IPS-15b (cell line): ENCODE measurements at regions not wholly inside any gene's neighbourhood (a gene's known extent, or its start where the extent isn't known, plus 50 kb on each side); places are given as distances from the start of the nearest gene placed in this dataset.

Source experiments
- H3K27me3 ChIP-seq: one replicate; pipeline ENCODE4 v1.6.1; 2013; ENCODE audit warnings: low read length; ENCODE audit not compliant: control insufficient read depth, insufficient read depth
- H3K36me3 ChIP-seq: one replicate; pipeline ENCODE4 v1.6.1; 2013; ENCODE audit warnings: low read length; ENCODE audit not compliant: control insufficient read depth, insufficient read depth
- H3K4me1 ChIP-seq: one replicate; pipeline ENCODE4 v1.6.1; 2013; ENCODE audit warnings: mild to moderate bottlenecking, low read length; ENCODE audit not compliant: control insufficient read depth, insufficient read depth
- H3K4me3 ChIP-seq: one replicate; pipeline ENCODE4 v1.5.1; 2013; ENCODE audit warnings: low read depth, low read length
- H3K9ac ChIP-seq: one replicate; pipeline ENCODE4 v1.6.1; 2013; ENCODE audit warnings: low read depth, mild to moderate bottlenecking, low read length
- H3K9me3 ChIP-seq: one replicate; pipeline ENCODE4 v1.6.1; 2013; ENCODE audit warnings: mild to moderate bottlenecking, low read length; ENCODE audit not compliant: control insufficient read depth, insufficient read depth

DNA sequence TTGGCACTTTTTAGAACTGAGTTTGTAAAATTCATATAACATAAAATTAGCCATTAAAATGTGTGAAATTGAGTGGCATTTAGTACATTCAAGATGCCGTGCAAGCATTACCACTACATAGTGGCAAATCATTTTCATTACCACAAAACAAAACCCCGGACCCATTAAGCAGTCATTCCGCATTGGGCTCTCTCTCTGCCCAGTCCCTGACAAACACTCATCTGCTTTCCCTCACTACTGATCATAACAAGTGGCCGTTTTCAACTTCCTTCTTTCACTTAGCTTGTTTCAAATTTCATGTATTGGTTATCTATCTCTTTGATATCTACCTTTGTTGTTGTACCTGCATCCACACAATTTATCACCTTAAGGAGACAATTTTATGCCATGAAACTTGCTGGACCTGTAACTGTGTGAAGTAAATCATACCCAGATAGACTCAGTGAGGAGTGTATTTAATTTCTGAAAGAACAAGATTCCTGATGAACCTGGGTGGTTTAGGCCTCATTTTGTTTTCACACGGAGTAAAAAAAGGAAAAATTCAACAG lies 202.1 kb downstream of the OR13H1 start:
- Histone ChIP-seq H3K27me3 (no peaks in the 10 kb centered on the region), H3K4me1 (peaks cover 4% of the 10 kb centered on the region), H3K4me3 (no peak overlapping the region), H3K9me3 (no peaks in the 10 kb centered on the region), H3K36me3 (peaks cover 44% of the 10 kb centered on the region), H3K9ac (no peak overlapping the region)

DNA sequence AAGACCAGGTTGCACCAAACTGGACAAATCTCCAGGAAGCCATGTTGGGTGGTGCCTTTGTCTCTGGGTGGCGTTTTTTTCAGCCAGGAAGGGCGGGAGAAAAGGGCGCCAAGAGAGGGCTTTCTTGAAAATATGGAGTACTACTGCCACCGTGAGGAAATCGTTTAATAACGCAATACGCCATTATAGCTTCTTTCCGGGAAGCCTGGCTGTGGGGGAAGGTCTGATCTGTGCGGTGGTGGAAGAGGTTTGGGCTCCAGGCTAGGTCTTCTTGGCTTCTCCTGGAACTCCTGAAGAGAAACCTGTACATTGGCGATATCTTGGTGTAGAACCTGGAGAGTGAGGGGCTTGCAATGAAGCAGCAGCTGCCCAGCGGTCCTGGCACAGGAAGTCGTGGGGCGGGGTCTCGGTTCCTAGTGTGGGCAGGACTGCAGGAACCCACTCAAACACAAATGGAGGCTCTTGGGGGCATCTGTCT lies 202.7 kb downstream of the OR13H1 start:
- Histone ChIP-seq H3K4me1 (peaks cover 4% of the 10 kb centered on the region), H3K4me3 (no peak overlapping the region), H3K36me3 (peaks cover 43% of the 10 kb centered on the region), H3K9ac (no peak overlapping the region), H3K9me3 (no peaks in the 10 kb centered on the region), H3K27me3 (no peaks in the 10 kb centered on the region)

- no peaks in the 10 kb centered on the region for H3K27me3 ChIP-seq
- no peaks in the 10 kb centered on the region for H3K9me3 ChIP-seq
- peaks cover 4% of the 10 kb centered on the region for H3K4me1 ChIP-seq
- H3K4me3 ChIP-seq, result no peak overlapping the region
- H3K9ac ChIP-seq, result no peak overlapping the region
- H3K36me3 ChIP-seq, result peaks cover 38% of the 10 kb centered on the region
Observed at GRCh38 chrX:131747173-131747572, 203.3 kb downstream of the OR13H1 start.

GRCh38 chrX:131752493-131753198 lies 208.8 kb downstream of the OR13H1 start:
- Histone ChIP-seq H3K9ac (no peak overlapping the region), H3K27me3 (no peaks in the 10 kb centered on the region), H3K4me1 (no peaks in the 10 kb centered on the region), H3K36me3 (peaks cover 30% of the 10 kb centered on the region), H3K4me3 (no peak overlapping the region), H3K9me3 (no peaks in the 10 kb centered on the region)

DNA sequence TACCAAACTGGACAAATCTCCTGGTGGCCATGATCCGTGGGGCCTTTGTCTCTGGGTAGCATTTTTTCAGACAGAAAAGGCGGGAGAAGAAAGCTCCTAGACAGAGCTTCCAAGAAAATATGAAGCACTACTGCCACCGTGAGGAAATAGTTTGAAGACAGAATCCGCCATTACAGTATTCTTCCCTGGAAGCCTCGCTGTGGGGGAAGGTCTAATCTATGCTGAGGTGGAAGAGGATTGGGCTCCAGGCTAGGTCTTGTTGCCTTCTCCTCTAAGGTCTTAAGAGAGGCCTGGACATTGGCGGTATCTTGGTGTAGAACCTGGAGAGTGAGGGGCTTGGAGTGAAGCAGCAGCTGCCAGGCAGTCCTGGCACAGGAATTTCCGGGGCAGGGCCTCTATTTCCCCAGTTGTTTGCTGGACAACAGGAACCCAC lies 218.9 kb downstream of the OR13H1 start:
- Histone ChIP-seq H3K9me3 (no peaks in the 10 kb centered on the region), H3K9ac (no peak overlapping the region), H3K4me3 (no peak overlapping the region), H3K4me1 (no peaks in the 10 kb centered on the region), H3K36me3 (peaks cover 27% of the 10 kb centered on the region), H3K27me3 (no peaks in the 10 kb centered on the region)

- Histone ChIP-seq H3K36me3 (peaks cover 34% of the 10 kb centered on the region), H3K4me3 (no peak overlapping the region), H3K4me1 (no peaks in the 10 kb centered on the region), H3K9ac (no peak overlapping the region), H3K27me3 (no peaks in the 10 kb centered on the region), H3K9me3 (no peaks in the 10 kb centered on the region)
Observed at GRCh38 chrX:131763674-131764073, 219.8 kb downstream of the OR13H1 start.

DNA sequence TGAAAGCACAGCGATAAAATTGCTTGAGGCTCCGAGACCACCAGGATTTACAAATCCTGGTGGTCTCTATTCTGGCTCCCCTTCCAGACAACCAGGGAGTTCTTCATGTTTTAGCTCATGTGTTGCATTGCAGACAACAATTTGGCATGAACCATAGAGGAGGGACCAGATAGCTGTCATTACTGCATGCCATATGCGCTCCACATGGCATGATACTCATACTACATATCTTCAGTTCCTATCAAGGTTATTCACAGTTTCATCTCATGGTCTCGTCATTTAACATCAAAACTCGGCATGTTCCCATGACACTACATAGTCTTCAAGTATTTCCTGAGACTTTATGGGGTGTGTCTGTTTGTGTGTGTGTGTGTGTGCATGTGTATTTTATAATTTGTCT lies 220.3 kb downstream of the OR13H1 start:
- H3K4me3 ChIP-seq, result no peak overlapping the region
- H3K4me1 ChIP-seq, result no peaks in the 10 kb centered on the region
- H3K9me3 ChIP-seq, result no peaks in the 10 kb centered on the region
- H3K27me3 ChIP-seq, result no peaks in the 10 kb centered on the region
- H3K9ac ChIP-seq, result no peak overlapping the region
- H3K36me3 ChIP-seq, result peaks cover 37% of the 10 kb centered on the region

- Histone ChIP-seq H3K36me3 (peaks cover 56% of the 10 kb centered on the region), H3K4me3 (no peak overlapping the region), H3K9me3 (no peaks in the 10 kb centered on the region), H3K9ac (no peak overlapping the region), H3K27me3 (no peaks in the 10 kb centered on the region), H3K4me1 (no peaks in the 10 kb centered on the region)
Observed at GRCh38 chrX:131778269-131779218, 234.7 kb downstream of the OR13H1 start.

GRCh38 chrX:131779306-131779705 lies 235.4 kb downstream of the OR13H1 start:
- Histone ChIP-seq H3K36me3 (peaks cover 56% of the 10 kb centered on the region), H3K4me3 (no peak overlapping the region), H3K4me1 (no peaks in the 10 kb centered on the region), H3K9ac (no peak overlapping the region), H3K9me3 (no peaks in the 10 kb centered on the region), H3K27me3 (no peaks in the 10 kb centered on the region)

DNA sequence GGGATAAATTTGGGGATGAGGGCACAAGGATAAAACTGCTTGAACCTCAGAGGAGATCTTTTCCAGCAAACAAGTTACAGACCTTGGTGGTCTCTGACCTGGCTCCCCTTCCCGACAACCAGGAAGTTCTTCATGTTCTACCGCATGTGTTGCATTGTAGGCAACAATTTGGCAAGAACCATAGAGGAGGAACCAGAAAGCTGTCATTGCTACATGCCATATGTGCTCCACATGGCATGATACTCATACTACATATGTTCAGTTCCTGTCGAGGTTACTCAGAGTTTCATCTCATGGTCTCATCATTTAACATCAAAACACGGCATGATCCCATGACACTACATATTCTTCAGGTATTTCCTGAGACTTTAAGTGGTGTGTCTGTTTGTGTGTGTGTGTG lies 235.9 kb downstream of the OR13H1 start:
- Histone ChIP-seq H3K9ac (no peak overlapping the region), H3K4me1 (no peaks in the 10 kb centered on the region), H3K36me3 (peaks cover 56% of the 10 kb centered on the region), H3K9me3 (no peaks in the 10 kb centered on the region), H3K27me3 (no peaks in the 10 kb centered on the region), H3K4me3 (no peak overlapping the region)

- no peaks in the 10 kb centered on the region for H3K9me3 ChIP-seq
- H3K36me3 ChIP-seq, result peaks cover 51% of the 10 kb centered on the region
Observed at GRCh38 chrX:131782646-131783045, 238.8 kb downstream of the OR13H1 start.

More at GRCh38 chrX:131782646-131783045, 238.8 kb downstream of the OR13H1 start:
- H3K4me3 ChIP-seq, result no peak overlapping the region
- H3K9ac ChIP-seq, result no peak overlapping the region
- H3K4me1 ChIP-seq, result no peaks in the 10 kb centered on the region
- no peaks in the 10 kb centered on the region for H3K27me3 ChIP-seq
